Thyroid gland (tissue), 4 donors: ENCODE measurements at regions not wholly inside any gene's neighbourhood (a gene's known extent, or its start where the extent isn't known, plus 50 kb on each side); places are given as distances from the start of the nearest gene placed in this dataset.
"Not testable (repeated sequence)": the region's sequence is repeated elsewhere in the genome, so short reads cannot be mapped to it uniquely, and the experiment has no call there.

Experiments
- DNase-seq, 2 donors: peaks; one replicate each; pipeline ENCODE4 v3.0.0-alpha.2; 2019
- H3K27ac ChIP-seq, 3 donors: fragments of 200-600 bp; sonication (generic); 1 replicate in 2 of 3; 2 replicates in 1 of 3; pipeline ENCODE4 v1.5.1; 2016 to 2019; ENCODE audit warnings: mild to moderate bottlenecking in 1 of 3, moderate library complexity in 1 of 3
- H3K27me3 ChIP-seq: fragments of 200-600 bp; sonication (generic); one replicate; pipeline ENCODE4 v1.5.1; 2019
- H3K36me3 ChIP-seq, 2 donors: fragments of 200-600 bp; sonication (generic); one replicate each; pipeline ENCODE4 v1.5.1; 2016 to 2019
- H3K4me1 ChIP-seq, 2 donors: fragments of 200-600 bp; sonication (generic); one replicate each; pipeline ENCODE4 v1.5.1; 2017 to 2019
- H3K4me3 ChIP-seq, 3 donors: fragments of 200-600 bp; sonication (generic); replicated peaks in 1 of 3; 1 replicate in 2 of 3; 2 replicates in 1 of 3; pipeline ENCODE4 v1.5.1; 2016; ENCODE audit warnings: mild to moderate bottlenecking in 1 of 3
- H3K9me3 ChIP-seq: fragments of 200-600 bp; sonication (generic); one replicate; pipeline ENCODE4 v1.5.1; 2017
- POLR2A ChIP-seq, 2 donors: fragments of 450-650 bp; IDR thresholded peaks; one replicate each; pipeline ENCODE4 v1.6.1; 2017; ENCODE audit warnings: antibody characterized with exemption in 2 of 2, mild to moderate bottlenecking in 2 of 2, moderate library complexity in 1 of 2
- WGBS, 2 donors: methylation state at CpG; one replicate each; pipeline ENCODE4 v1.1.5; 2017; 5-methylcytosine and 5-hydroxymethylcytosine counted together
- intact Hi-C: fragments of 100-400 bp; cut with DNase I; formaldehyde crosslinking; loops from one replicate; pipeline ENCODE4 v1.15.1; 2023
- TF ChIP-seq, protein P1 (sequence below), 6 experiments: fragments of 200-600 bp in 3 of 6; fragments of 450-650 bp in 3 of 6; sonication (generic) in 3 of 6; IDR thresholded peaks; one replicate each; pipeline ENCODE4 v1.5.1; 2016 to 2019; ENCODE audit warnings: antibody characterized with exemption in 6 of 6, mild to moderate bottlenecking in 2 of 6, inconsistent platforms in 1 of 6, moderate library complexity in 1 of 6

DNA sequence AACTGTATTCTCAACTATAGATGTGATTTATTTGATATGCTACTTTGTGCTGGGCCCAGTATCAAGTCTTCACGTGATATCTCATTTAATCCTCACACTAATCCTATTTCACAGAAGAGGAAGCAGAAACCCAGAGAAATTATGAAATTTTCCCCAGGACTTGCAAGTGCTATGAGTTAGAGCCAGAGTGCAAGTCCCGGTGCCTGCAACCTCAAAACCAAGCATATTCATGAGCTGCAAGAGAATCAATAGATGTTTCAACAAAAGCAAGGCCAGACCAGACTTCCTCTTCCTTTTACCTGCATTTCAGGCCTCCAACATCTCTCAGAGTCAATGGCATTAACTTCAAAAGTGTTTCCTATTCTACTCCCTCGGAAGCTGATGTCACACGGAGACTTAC is 92.2 kb upstream of the GATB start:
- Histone ChIP-seq H3K9me3 (no peaks in the 10 kb centered on the region), H3K27ac (no peak overlapping the region), H3K36me3 (no peaks in the 10 kb centered on the region), H3K4me3 (no peak overlapping the region), H3K27me3 (no peaks in the 10 kb centered on the region), H3K4me1 (no peaks in the 10 kb centered on the region)
- intact Hi-C loops: no loop called here
- WGBS, 2 donors: 63 to 66% methylated on average over 4 of the region's 4 CpGs
- DNase-seq: no peak
- TF ChIP-seq POLR2A (IDR thresholded peaks at IDR 0.05): no peak
- TF ChIP-seq, protein P1, sequence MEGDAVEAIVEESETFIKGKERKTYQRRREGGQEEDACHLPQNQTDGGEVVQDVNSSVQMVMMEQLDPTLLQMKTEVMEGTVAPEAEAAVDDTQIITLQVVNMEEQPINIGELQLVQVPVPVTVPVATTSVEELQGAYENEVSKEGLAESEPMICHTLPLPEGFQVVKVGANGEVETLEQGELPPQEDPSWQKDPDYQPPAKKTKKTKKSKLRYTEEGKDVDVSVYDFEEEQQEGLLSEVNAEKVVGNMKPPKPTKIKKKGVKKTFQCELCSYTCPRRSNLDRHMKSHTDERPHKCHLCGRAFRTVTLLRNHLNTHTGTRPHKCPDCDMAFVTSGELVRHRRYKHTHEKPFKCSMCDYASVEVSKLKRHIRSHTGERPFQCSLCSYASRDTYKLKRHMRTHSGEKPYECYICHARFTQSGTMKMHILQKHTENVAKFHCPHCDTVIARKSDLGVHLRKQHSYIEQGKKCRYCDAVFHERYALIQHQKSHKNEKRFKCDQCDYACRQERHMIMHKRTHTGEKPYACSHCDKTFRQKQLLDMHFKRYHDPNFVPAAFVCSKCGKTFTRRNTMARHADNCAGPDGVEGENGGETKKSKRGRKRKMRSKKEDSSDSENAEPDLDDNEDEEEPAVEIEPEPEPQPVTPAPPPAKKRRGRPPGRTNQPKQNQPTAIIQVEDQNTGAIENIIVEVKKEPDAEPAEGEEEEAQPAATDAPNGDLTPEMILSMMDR (IDR thresholded peaks at IDR 0.05): no peak

DNA sequence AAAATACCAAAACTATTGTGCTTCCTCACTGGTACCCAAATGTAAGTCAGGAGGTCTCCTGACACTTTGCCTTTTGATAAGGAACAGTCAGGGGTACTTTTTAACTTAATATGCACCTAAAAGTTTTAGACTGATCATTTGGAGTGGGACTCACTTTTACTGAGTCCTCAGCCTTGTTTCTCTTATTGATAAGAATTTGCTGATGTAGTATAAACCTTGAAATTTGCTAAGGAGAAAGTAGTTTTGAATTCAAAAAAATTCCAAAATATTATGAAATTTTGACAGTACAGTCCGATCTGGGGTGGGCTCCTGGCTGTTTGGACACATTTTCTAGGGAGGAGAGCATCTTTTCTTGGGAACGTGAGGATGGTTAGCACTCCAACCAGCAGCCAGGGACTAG is 91.4 kb upstream of the GATB start:
- intact Hi-C loops: no loop called here
- no peaks in the 10 kb centered on the region for H3K27me3 ChIP-seq
- H3K9me3 ChIP-seq: no peaks in the 10 kb centered on the region
- TF ChIP-seq POLR2A (IDR thresholded peaks at IDR 0.05): no peak
- TF ChIP-seq, protein P1 (IDR thresholded peaks at IDR 0.05): no peak
- WGBS, 2 donors: 36 to 48% methylated on average over 2 of the region's 2 CpGs
- no peak for DNase-seq
- no peaks in the 10 kb centered on the region for H3K4me1 ChIP-seq
- no peak overlapping the region for H3K4me3 ChIP-seq
- H3K36me3 ChIP-seq: no peaks in the 10 kb centered on the region
- H3K27ac ChIP-seq: no peak overlapping the region

- Histone ChIP-seq H3K27ac (no peak overlapping the region), H3K27me3 (no peaks in the 10 kb centered on the region), H3K9me3 (no peaks in the 10 kb centered on the region), H3K4me1 (no peaks in the 10 kb centered on the region), H3K36me3 (no peaks in the 10 kb centered on the region), H3K4me3 (no peak overlapping the region)
- intact Hi-C loops: no loop called here
- DNase-seq: no peak
- 88 to 89% methylated on average over 2 of the region's 2 CpGs for WGBS, 2 donors
- TF ChIP-seq POLR2A (IDR thresholded peaks at IDR 0.05): no peak
- TF ChIP-seq, protein P1 (IDR thresholded peaks at IDR 0.05): no peak
These were observed 90.5 kb upstream of the GATB start for GRCh38 chr4:151851354-151851753.

DNA sequence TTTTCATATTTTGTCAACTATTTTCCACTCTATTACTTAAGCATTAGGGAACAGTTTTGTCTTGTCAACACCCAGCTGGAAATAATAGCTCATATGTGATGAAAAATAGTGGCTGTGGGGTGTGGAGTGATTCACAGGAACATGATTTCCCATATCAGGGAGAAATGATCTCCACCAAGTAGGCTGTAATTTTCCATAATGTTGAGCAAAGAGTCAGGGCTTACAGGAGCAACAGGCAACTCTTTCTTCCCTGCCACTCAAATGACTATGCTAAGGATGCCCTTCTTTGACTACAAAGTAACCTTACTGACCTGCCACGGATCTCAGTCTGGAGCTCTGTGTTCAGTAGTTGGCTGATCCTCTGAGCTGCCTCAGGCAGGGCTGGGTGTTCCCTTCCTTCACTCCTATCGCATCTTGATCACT is 90.0 kb upstream of the GATB start:
- H3K4me3 ChIP-seq: no peak overlapping the region
- no peak for DNase-seq
- no peaks in the 10 kb centered on the region for H3K4me1 ChIP-seq
- WGBS, 2 donors: 69 to 84% methylated on average over 2 of the region's 2 CpGs
- no peaks in the 10 kb centered on the region for H3K36me3 ChIP-seq
- no peaks in the 10 kb centered on the region for H3K27me3 ChIP-seq
- H3K9me3 ChIP-seq: no peaks in the 10 kb centered on the region
- H3K27ac ChIP-seq: no peak overlapping the region
- TF ChIP-seq, protein P1 (IDR thresholded peaks at IDR 0.05): no peak
- TF ChIP-seq POLR2A (IDR thresholded peaks at IDR 0.05): no peak
- intact Hi-C loops: no loop called here

DNA sequence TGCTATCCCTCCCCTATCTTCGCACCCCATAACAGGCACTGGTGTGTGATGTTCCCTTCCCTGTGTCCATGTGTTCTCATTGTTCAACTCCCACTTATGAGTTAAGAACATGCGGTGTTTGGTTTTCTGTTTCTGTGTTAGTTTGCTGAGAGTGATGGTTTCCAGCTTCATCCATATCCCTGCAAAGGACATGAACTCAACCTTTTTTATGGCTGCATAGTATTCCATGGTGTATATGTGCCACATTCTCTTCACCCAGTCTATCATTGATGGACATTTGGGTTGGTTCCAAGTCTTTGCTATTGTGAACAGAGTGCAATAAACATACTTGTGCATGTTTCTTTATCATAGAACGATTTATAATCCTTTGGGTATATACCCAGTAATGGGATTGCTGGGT is 84.7 kb upstream of the GATB start:
- H3K4me1 ChIP-seq, H3K27me3 ChIP-seq, H3K4me3 ChIP-seq, H3K27ac ChIP-seq, H3K9me3 ChIP-seq, DNase-seq, intact Hi-C loops, H3K36me3 ChIP-seq: not testable (repeated sequence)
- 92 to 93% methylated on average over 3 of the region's 3 CpGs for WGBS, 2 donors
